LNCaP clone FGC (cell line): ENCODE measurements at regions not wholly inside any gene's neighbourhood (a gene's known extent, or its start where the extent isn't known, plus 50 kb on each side); places are given as distances from the start of the nearest gene placed in this dataset.

Experiments
- DNase-seq: peaks from one replicate; pipeline ENCODE4 v3.0.0-alpha.2; 2011; ENCODE audit warnings: low read depth
- H3K4me3 ChIP-seq: 2 replicates; pipeline ENCODE4 v1.5.1; 2011; ENCODE audit warnings: mild to moderate bottlenecking, low read depth, low read length, control low read depth
- TF ChIP-seq, protein P1 (sequence below): IDR thresholded peaks from 2 replicates; pipeline ENCODE4 v1.5.1; 2012; ENCODE audit warnings: mild to moderate bottlenecking; ENCODE audit not compliant: control insufficient read depth, insufficient read depth; ENCODE audit errors: extremely low read depth

- no peak for DNase-seq
- no peak overlapping the region for H3K4me3 ChIP-seq
- TF ChIP-seq, protein P1, sequence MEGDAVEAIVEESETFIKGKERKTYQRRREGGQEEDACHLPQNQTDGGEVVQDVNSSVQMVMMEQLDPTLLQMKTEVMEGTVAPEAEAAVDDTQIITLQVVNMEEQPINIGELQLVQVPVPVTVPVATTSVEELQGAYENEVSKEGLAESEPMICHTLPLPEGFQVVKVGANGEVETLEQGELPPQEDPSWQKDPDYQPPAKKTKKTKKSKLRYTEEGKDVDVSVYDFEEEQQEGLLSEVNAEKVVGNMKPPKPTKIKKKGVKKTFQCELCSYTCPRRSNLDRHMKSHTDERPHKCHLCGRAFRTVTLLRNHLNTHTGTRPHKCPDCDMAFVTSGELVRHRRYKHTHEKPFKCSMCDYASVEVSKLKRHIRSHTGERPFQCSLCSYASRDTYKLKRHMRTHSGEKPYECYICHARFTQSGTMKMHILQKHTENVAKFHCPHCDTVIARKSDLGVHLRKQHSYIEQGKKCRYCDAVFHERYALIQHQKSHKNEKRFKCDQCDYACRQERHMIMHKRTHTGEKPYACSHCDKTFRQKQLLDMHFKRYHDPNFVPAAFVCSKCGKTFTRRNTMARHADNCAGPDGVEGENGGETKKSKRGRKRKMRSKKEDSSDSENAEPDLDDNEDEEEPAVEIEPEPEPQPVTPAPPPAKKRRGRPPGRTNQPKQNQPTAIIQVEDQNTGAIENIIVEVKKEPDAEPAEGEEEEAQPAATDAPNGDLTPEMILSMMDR: no peak
Measured at GRCh38 chr10:33638891-33639290, 304.4 kb upstream of the NRP1 start.

DNA sequence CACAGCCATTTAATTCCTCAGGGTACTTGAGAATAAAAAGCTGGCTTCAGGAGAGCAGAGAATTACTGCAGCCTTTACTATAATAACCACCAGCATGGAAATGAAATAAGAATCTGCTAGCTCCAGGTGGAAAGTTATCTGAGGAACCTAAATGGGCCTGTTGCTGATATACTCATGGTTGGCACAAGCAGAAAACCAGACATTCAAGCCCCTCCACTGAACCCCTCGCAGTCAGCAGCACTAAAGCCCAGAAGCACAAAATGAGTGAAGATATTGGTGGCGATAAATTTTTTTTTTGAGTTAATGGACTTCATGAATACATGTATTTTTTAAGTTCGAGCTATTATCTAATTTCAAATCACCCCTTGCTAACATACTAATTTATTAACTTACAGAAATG lies 303.9 kb upstream of the NRP1 start:
- H3K4me3 ChIP-seq: no peak overlapping the region
- DNase-seq: no peak
- TF ChIP-seq, protein P1: no peak

- TF ChIP-seq, protein P1: no peak
Measured at GRCh38 chr10:33635967-33636515, 301.6 kb upstream of the NRP1 start.

GRCh38 chr10:33632432-33632831 lies 298.0 kb upstream of the NRP1 start:
- no peak overlapping the region for H3K4me3 ChIP-seq
- TF ChIP-seq, protein P1: no peak
- DNase-seq: no peak

More at GRCh38 chr10:33635967-33636515, 301.6 kb upstream of the NRP1 start:
- DNase-seq: no peak
- H3K4me3 ChIP-seq: no peak overlapping the region

GRCh38 chr10:33631991-33632390 lies 297.5 kb upstream of the NRP1 start:
- no peak for DNase-seq
- TF ChIP-seq, protein P1: no peak
- no peak overlapping the region for H3K4me3 ChIP-seq

DNA sequence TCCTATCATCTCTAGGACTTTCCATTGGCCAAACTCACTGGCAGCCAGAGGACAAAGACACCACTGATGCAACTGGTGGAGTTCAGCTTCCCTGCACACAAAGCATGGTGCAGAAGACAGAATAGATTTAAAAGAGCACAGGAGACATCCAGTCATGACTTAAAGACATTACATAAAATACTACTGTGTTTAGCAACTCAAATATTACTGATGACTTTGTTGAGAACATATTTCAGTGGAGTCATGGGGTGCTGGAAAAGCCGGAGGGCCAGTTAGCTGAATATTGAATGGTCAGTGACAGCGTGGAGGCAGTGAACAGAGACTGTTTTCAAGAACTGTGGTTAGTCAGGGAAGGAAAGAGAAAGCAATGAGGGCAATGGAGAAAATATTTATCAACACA lies 296.3 kb upstream of the NRP1 start:
- TF ChIP-seq, protein P1: no peak
- H3K4me3 ChIP-seq: no peak overlapping the region
- no peak for DNase-seq

- no peak for DNase-seq
- TF ChIP-seq, protein P1: no peak
- H3K4me3 ChIP-seq: no peak overlapping the region
Measured at GRCh38 chr10:33627611-33628010, 293.1 kb upstream of the NRP1 start.
